OCI-LY1 (cell line): ENCODE measurements at regions not wholly inside any gene's neighbourhood (a gene's known extent, or its start where the extent isn't known, plus 50 kb on each side); places are given as distances from the start of the nearest gene placed in this dataset.

Experiments used
- CTCF ChIP-seq: fragments of 200-600 bp; sonication (generic), shearing (Covaris generic); IDR thresholded peaks from 2 replicates; pipeline ENCODE4 v1.5.1; 2017; ENCODE audit warnings: mild to moderate bottlenecking, antibody characterized with exemption, low read length, moderate library complexity, mixed read lengths
- EZH2 ChIP-seq: fragments of 200-600 bp; sonication (generic), shearing (Covaris generic); IDR thresholded peaks from 2 replicates; pipeline ENCODE4 v1.8.0; 2017; ENCODE audit warnings: borderline replicate concordance, mixed run types, mild to moderate bottlenecking, antibody characterized with exemption, low read length, moderate library complexity, mixed read lengths

GRCh38 chr18:45298986-45299385, 316.3 kb upstream of the SLC14A2 start:
- TF ChIP-seq EZH2 (no peak), CTCF (no peak)
